NT2/D1 (cell line): ENCODE measurements at regions not wholly inside any gene's neighbourhood (a gene's known extent, or its start where the extent isn't known, plus 50 kb on each side); places are given as distances from the start of the nearest gene placed in this dataset.

Source experiments
- SUZ12 ChIP-seq: IDR thresholded peaks from 2 replicates; pipeline ENCODE4 v1.6.1; 2011; ENCODE audit not compliant: insufficient read length, insufficient read depth; ENCODE audit errors: extremely low read depth
- YY1 ChIP-seq: IDR thresholded peaks from 2 replicates; pipeline ENCODE4 v1.6.1; 2011; ENCODE audit not compliant: insufficient read length, insufficient read depth
- ZNF274 ChIP-seq: IDR thresholded peaks from 2 replicates; pipeline ENCODE4 v1.6.1; 2011; ENCODE audit warnings: mild to moderate bottlenecking, low read depth, low read length

GRCh38 chr4:137430171-137430570 lies 102.1 kb downstream of the PCDH18 start:
- TF ChIP-seq ZNF274 = no peak
- TF ChIP-seq YY1 = no peak
- no peak for TF ChIP-seq SUZ12
